ENCODE measurements at regions not wholly inside any gene's neighbourhood (a gene's known extent, or its start where the extent isn't known, plus 50 kb on each side); places are given as distances from the start of the nearest gene placed in this dataset.
A peak's percentile ranks its signal among the peaks of the same experiment; 100 is the strongest.
"Not testable (repeated sequence)": the region's sequence is repeated elsewhere in the genome, so short reads cannot be mapped to it uniquely, and the experiment has no call there.

GRCh38 chrX:41005445-41005992, 79.7 kb upstream of the USP9X start:
- no peak for DNase-seq

- peak; percentile 87 for DNase-seq
Observed at GRCh38 chrX:41009850-41010846, 75.1 kb upstream of the USP9X start.

GRCh38 chrX:41014776-41015360, 70.4 kb upstream of the USP9X start:
- DNase-seq = no peak

GRCh38 chrX:41017785-41018184, 67.5 kb upstream of the USP9X start:
- DNase-seq = not testable (repeated sequence)

GRCh38 chrX:41018391-41019040, 66.7 kb upstream of the USP9X start:
- DNase-seq = not testable (repeated sequence)

- no peak for DNase-seq
Observed at GRCh38 chrX:41019041-41019392, 66.2 kb upstream of the USP9X start.

GRCh38 chrX:41022566-41022965, 62.7 kb upstream of the USP9X start:
- no peak for DNase-seq

GRCh38 chrX:41023098-41023497, 62.1 kb upstream of the USP9X start:
- DNase-seq = no peak

GRCh38 chrX:41024335-41024734, 60.9 kb upstream of the USP9X start:
- not testable (repeated sequence) for DNase-seq

GRCh38 chrX:41024755-41025154, 60.5 kb upstream of the USP9X start:
- no peak for DNase-seq

GRCh38 chrX:41025926-41026701, 59.1 kb upstream of the USP9X start:
- no peak for DNase-seq

GRCh38 chrX:41026702-41027078, 58.6 kb upstream of the USP9X start:
- no peak for DNase-seq

GRCh38 chrX:41029332-41029731, 55.9 kb upstream of the USP9X start:
- no peak for DNase-seq

GRCh38 chrX:41031256-41031967, 53.8 kb upstream of the USP9X start:
- no peak for DNase-seq

- DNase-seq = no peak
Observed at GRCh38 chrX:41033299-41033698, 51.9 kb upstream of the USP9X start.

- not testable (repeated sequence) for DNase-seq
Observed at GRCh38 chrX:41034902-41035301, 50.3 kb upstream of the USP9X start.
